WI38 (cell line): ENCODE measurements at regions not wholly inside any gene's neighbourhood (a gene's known extent, or its start where the extent isn't known, plus 50 kb on each side); places are given as distances from the start of the nearest gene placed in this dataset.

Experiments
- H3K4me3 ChIP-seq: 2 replicates; pipeline ENCODE4 v1.5.1; 2011; ENCODE audit warnings: low read depth, mild to moderate bottlenecking, control low read depth, low read length
- TF ChIP-seq, protein P1 (sequence below): IDR thresholded peaks from 2 replicates; pipeline ENCODE4 v1.5.1; 2012; ENCODE audit warnings: low read depth, mild to moderate bottlenecking, control low read depth, low read length

DNA sequence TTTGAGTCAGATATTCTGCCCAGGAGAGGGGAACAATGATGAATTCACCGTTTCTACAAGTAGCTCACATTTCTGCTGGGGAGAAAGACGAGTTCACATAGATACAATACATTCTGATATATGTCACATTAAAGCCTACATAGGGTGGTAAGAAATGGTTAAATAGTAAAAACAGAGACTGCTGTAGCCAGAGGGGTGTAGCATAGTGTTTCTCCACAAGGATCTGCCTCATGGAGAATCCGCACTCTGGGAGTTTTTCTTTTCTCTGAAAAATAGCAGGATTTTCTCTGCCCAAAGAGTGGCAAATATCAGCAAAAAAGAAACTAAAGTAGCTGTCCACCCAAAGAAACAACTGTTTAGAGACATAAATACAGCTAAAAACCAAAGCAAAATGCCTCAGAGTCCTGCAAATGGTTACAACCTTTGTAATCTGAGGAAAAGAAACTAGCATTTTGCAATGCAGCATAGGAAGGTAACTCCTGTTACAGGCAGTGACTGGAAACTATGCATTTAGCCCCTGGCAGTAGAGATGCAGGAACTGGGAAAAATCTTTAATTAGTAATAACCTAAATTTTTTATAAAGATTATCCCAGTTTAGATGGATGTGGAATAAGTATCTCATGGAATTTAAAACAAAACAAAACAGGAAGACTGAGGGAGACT is 1126.7 kb upstream of the ADGRL2 start:
- TF ChIP-seq, protein P1, sequence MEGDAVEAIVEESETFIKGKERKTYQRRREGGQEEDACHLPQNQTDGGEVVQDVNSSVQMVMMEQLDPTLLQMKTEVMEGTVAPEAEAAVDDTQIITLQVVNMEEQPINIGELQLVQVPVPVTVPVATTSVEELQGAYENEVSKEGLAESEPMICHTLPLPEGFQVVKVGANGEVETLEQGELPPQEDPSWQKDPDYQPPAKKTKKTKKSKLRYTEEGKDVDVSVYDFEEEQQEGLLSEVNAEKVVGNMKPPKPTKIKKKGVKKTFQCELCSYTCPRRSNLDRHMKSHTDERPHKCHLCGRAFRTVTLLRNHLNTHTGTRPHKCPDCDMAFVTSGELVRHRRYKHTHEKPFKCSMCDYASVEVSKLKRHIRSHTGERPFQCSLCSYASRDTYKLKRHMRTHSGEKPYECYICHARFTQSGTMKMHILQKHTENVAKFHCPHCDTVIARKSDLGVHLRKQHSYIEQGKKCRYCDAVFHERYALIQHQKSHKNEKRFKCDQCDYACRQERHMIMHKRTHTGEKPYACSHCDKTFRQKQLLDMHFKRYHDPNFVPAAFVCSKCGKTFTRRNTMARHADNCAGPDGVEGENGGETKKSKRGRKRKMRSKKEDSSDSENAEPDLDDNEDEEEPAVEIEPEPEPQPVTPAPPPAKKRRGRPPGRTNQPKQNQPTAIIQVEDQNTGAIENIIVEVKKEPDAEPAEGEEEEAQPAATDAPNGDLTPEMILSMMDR: no peak
- no peak overlapping the region for H3K4me3 ChIP-seq

DNA sequence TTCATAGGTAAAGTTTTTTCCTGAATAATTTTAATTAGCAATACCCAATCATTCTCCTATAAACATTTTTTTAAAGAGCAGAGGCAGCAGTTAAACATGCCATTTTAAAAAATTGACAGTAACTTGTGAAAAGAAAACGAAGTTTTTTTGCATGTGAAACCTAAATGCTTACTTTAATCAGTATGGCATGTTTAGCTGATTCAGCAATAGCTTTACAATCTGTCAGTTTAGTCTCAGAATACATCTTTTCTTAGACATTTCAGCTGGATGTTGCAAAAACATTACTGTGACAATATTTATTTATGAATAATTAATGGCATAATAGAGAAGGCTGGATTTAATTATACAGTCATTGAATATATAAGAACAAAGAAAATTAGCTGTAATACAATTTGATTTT is 1132.4 kb upstream of the ADGRL2 start:
- H3K4me3 ChIP-seq: no peak overlapping the region
- TF ChIP-seq, protein P1: no peak

DNA sequence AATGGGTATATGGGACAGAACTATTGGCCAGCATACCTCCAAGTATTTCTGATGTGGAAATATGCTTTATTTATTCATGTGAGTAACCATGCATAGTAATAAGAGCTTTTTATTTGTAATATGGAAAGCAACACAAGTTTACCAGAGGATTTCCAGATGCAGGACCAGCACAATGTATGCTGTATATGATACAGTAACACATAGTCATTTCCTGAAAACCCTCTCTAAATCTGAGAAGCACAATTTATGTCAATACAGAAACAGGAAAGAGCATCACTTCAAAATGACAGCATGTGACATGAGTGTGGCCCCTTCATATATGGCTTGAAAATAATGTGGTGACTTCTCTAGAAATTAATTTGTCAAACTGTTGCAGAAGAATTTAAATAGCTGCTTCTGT is 1134.7 kb upstream of the ADGRL2 start:
- TF ChIP-seq, protein P1: no peak
- no peak overlapping the region for H3K4me3 ChIP-seq

DNA sequence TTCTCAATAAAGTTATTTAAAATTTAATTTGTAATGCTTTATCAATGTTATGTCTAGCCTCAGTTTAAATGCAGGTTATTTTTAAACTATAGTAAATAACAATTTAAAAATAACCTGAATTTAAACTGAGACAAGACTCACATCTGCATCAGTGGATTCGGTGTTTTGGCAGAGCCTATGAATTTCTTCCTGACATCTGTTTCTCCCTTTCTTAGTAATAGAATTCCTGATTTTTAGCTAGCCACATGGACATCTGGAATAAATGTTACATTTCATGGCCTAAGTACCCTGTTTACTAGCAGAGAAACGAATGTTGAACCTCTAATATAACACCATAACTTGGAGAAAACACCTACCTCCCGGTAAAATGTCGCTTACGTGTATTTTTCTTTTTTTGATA is 1141.6 kb upstream of the ADGRL2 start:
- TF ChIP-seq, protein P1: no peak
- no peak overlapping the region for H3K4me3 ChIP-seq

DNA sequence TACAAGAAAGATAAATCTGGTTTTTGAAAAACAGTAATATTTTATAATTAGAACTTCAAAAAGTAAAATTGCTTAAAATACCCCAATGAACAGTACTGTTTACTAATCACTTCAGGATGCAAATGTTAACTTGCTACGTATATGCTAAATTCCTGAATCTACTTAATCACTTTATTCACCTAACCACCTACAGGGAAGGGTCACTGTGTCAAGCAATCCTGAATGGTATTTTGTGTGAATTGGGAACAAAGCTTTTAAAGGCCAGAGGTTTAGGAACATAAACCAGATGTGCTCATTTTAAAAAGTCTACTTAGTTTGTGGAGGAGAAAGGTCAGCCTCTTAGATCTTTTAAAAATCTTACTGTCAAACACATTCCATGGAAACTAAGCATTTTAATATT is 1143.0 kb upstream of the ADGRL2 start:
- TF ChIP-seq, protein P1: no peak
- no peak overlapping the region for H3K4me3 ChIP-seq

DNA sequence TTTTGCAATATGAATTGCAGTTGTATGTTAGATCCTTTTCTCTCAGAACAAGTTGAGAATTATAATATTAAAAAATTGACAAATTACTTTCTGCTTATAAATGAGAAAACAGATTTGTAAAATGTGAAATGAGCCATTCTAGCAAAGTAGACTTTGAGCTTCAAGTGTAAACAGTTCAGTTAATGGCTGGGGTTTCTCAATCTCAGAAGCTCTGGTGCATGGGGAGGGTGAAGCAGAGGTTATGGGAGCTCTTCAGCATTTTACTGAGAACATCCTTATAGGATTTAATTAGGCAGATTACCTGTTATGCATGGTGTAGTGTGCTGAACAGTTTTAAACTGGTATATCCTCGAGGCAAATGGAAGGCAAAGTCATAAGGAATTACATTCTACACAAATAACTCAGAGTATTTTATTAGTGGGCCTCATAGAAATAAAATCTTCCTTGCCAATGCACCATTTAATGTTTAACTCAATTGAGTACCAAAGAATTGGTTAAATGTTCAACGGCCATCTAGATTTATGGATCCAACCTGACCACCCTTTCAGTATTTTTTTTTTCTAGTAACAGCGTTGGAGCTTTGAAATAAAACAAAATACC is 1143.6 kb upstream of the ADGRL2 start:
- TF ChIP-seq, protein P1: no peak
- H3K4me3 ChIP-seq: no peak overlapping the region

DNA sequence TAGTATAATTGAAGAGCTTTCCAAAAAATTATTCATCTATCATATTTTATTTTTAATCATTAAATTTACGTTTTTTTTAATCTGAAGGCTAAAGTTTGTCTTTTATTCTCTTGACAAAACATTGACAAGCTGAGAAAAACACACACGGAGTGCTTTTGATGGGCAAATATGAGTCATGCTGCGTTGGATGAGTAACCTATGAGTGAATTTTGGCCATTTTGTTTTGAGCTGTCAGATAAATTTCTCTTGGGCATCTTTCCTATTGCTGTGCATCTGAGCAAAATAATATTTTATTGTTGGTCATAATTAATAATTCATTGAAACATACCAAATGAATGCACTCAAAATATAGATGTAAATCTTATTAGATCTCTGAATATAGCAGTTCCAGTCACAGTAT is 1144.1 kb upstream of the ADGRL2 start:
- TF ChIP-seq, protein P1: no peak
- no peak overlapping the region for H3K4me3 ChIP-seq
